ENCODE measurements at regions not wholly inside any gene's neighbourhood (a gene's known extent, or its start where the extent isn't known, plus 50 kb on each side); places are given as distances from the start of the nearest gene placed in this dataset.

DNA sequence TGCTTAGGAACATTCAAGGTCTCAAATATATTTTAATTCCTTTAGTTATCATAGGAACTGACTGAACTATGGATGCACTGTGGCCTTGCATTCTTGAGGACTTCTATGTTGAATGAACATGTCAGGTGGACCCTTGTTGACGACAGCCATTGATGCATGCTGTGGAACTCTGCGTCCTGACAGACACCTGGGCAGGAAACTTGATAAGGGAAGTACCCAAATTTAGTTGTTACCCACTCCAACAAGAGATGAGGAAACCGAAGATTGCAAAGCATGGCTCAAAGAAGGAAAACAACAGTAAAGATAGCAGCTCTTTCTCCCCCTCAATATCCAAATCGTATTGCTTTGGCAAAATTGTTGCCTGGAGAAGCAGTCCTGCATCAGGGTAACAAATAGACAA, 540.0 kb upstream of the NR3C2 start:
- Histone ChIP-seq H3K36me3 (ENCODE audit: control insufficient read depth in 2 of 2, insufficient read depth in 2 of 2, low read length in 1 of 2) (no peaks in the 10 kb centered on the region), H4K20me1 (ENCODE audit: control insufficient read depth, insufficient read depth) (no peaks in the 10 kb centered on the region), H3K79me2 (ENCODE audit: control insufficient read depth, insufficient read depth, low read length) (no peaks in the 10 kb centered on the region), H3K4me3 (no peak overlapping the region), H3K9me3 (replicated peaks; ENCODE audit: control insufficient read depth, insufficient read depth, low read length) (no peaks in the 10 kb centered on the region), H2AFZ (ENCODE audit: control insufficient read depth, low read depth, low read length) (no peak overlapping the region), H3K4me2 (ENCODE audit: control insufficient read depth, insufficient read depth) (no peak overlapping the region), H3K9ac (ENCODE audit: control insufficient read depth, insufficient read depth, low read length) (no peak overlapping the region), H3K27me3 (replicated peaks in 1 of 2; ENCODE audit: control insufficient read depth in 2 of 2, insufficient read depth in 2 of 2, low read length in 1 of 2) (no peaks in the 10 kb centered on the region), H3K4me1 (ENCODE audit: control insufficient read depth, insufficient read depth, low read length) (no peaks in the 10 kb centered on the region), H3K27ac (ENCODE audit: control insufficient read depth, insufficient read depth) (no peak overlapping the region)
- ATAC-seq = no peak
- ChIA-PET RAD21 (ENCODE audit: unreplicated experiment) (no interaction called here), POLR2A (no interaction called here), CTCF (interaction anchor here (0.5 kb wide), 1 partner anchor 173 kb away, joined by 3 read pairs; no protein-coding TSS in a partner anchor), SMC1A (ENCODE audit: uncharacterized antibody, unreplicated experiment) (no interaction called here)
- TF ChIP-seq EED (IDR thresholded peaks at IDR 0.05; ENCODE audit: low read depth) = no peak
- no peak for TF ChIP-seq POLR2AphosphoS5 (IDR thresholded peaks at IDR 0.05; ENCODE audit: low read length)
- TF ChIP-seq JUND (IDR thresholded peaks at IDR 0.05; ENCODE audit: low read depth, low read length) = no peak
- TF ChIP-seq SRF (IDR thresholded peaks at IDR 0.05; ENCODE audit: low read depth in 2 of 2, low read length in 2 of 2) = no peak
- no peak for TF ChIP-seq CHD1 (IDR thresholded peaks at IDR 0.05; ENCODE audit: low read depth, low read length)
- TF ChIP-seq CREM (IDR thresholded peaks at IDR 0.05; ENCODE audit: low read depth) = no peak
- TF ChIP-seq NR2C1 (IDR thresholded peaks at IDR 0.05) = no peak
- no peak for TF ChIP-seq ZSCAN29 (IDR thresholded peaks at IDR 0.05)
- TF ChIP-seq MTA2 (IDR thresholded peaks at IDR 0.05; ENCODE audit: low read depth) = no peak
- no peak for TF ChIP-seq GATAD2B (conservative IDR thresholded peaks at IDR 0.05; ENCODE audit: low read depth)
- TF ChIP-seq ZNF217 (IDR thresholded peaks at IDR 0.05) = no peak
- no peak for TF ChIP-seq JUNB (IDR thresholded peaks at IDR 0.05)
- TF ChIP-seq MTA3 (IDR thresholded peaks at IDR 0.05; ENCODE audit: borderline replicate concordance, low read length) = no peak
- no peak for TF ChIP-seq BHLHE40 (IDR thresholded peaks at IDR 0.05; ENCODE audit: borderline replicate concordance in 1 of 2, low read depth in 2 of 2, low read length in 1 of 2)
- no peak for TF ChIP-seq IKZF1 (conservative IDR thresholded peaks at IDR 0.05)
- no TSS peak for BruUV-seq (replicated peaks)
- WGBS (ENCODE audit: insufficient coverage, insufficient replicate concordance, low lambda C conversion rate, missing lambda C conversion rate) = 0% methylated on average over 4 of the region's 4 CpGs
- no peak for DNase-seq (ENCODE audit: low read depth, low spot score)
- intact Hi-C loops (cut with micrococcal nuclease; ENCODE audit: unreplicated experiment) = no loop called here
- no peak for FAIRE-seq
- in situ Hi-C loops (cut with MboI) = no loop called here

Data from GM12878 (cell line).